Lower lobe of right lung (tissue), 2 donors: ENCODE measurements at regions not wholly inside any gene's neighbourhood (a gene's known extent, or its start where the extent isn't known, plus 50 kb on each side); places are given as distances from the start of the nearest gene placed in this dataset.

ENCODE experiments used
- ATAC-seq, 2 donors: fragments of 200-7000 bp; cut with Tn5 transposase; one replicate each; pipeline ENCODE4 v1.9.1; 2020 to 2022; ENCODE audit warnings: mild to moderate bottlenecking in 2 of 2, moderate library complexity in 2 of 2
- DNase-seq: peaks from one replicate; pipeline ENCODE4 v3.0.0-alpha.2; 2020
- H3K27ac ChIP-seq: fragments of 200-600 bp; one replicate; pipeline ENCODE4 v1.8.0; 2022
- H3K27me3 ChIP-seq: fragments of 200-600 bp; one replicate; pipeline ENCODE4 v1.8.0; 2022; ENCODE audit warnings: low read depth
- H3K36me3 ChIP-seq: fragments of 200-600 bp; one replicate; pipeline ENCODE4 v1.8.0; 2022; ENCODE audit warnings: mild to moderate bottlenecking
- H3K4me1 ChIP-seq: fragments of 200-600 bp; one replicate; pipeline ENCODE4 v1.8.0; 2022
- H3K4me3 ChIP-seq: fragments of 200-600 bp; one replicate; pipeline ENCODE4 v1.8.0; 2022; ENCODE audit warnings: mild to moderate bottlenecking
- H3K9me3 ChIP-seq: fragments of 200-600 bp; one replicate; pipeline ENCODE4 v1.8.0; 2022
- CTCF ChIP-seq: fragments of 200-600 bp; IDR thresholded peaks from one replicate; pipeline ENCODE4 v1.8.0; 2022; ENCODE audit warnings: antibody characterized with exemption, mild to moderate bottlenecking
- intact Hi-C: fragments of 100-400 bp; cut with DNase I; formaldehyde crosslinking; loops from one replicate; pipeline ENCODE4 v1.11.0; 2022
- donor health status: DM: no; HTN: yes; CAD: no; lungs with severe emphysema.

- no peak for TF ChIP-seq CTCF
- intact Hi-C loops: no loop called here
- Histone ChIP-seq H3K27ac (no peak overlapping the region), H3K27me3 (no peaks in the 10 kb centered on the region), H3K36me3 (no peaks in the 10 kb centered on the region), H3K9me3 (no peaks in the 10 kb centered on the region), H3K4me1 (no peaks in the 10 kb centered on the region), H3K4me3 (no peak overlapping the region)
- ATAC-seq (no peak), DNase-seq (no peak)
Observed at GRCh38 chrX:118205421-118206395, 89.1 kb upstream of the KLHL13 start.

GRCh38 chrX:118207831-118208453, 91.3 kb upstream of the KLHL13 start:
- DNase-seq: no peak
- no peak for TF ChIP-seq CTCF
- no peak overlapping the region for H3K27ac ChIP-seq
- H3K36me3 ChIP-seq: no peaks in the 10 kb centered on the region
- H3K4me3 ChIP-seq: no peak overlapping the region
- intact Hi-C loops: no loop called here
- no peak for ATAC-seq
- no peaks in the 10 kb centered on the region for H3K27me3 ChIP-seq
- H3K4me1 ChIP-seq: no peaks in the 10 kb centered on the region
- no peaks in the 10 kb centered on the region for H3K9me3 ChIP-seq

DNA sequence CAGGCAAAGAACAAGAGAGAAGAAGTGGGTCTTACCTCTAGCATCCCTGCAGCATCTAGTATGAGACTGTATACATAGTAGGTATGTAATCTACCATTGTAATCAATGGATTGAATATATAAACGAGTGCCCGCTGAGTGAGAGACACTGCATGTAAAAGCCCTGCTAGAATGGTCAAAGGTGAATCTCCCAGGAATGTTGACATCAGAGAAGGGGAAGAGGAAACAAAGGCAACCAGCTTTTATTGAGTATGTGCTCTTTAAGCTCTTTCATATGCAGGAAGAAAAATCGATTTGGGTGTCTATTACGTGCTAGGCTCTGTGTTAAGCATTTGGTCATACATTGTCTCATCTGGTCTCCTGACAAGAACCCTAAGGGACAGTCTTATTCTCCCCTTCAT, 91.9 kb upstream of the KLHL13 start:
- intact Hi-C loops: no loop called here
- no peaks in the 10 kb centered on the region for H3K36me3 ChIP-seq
- no peak for TF ChIP-seq CTCF
- ATAC-seq: no peak
- no peak overlapping the region for H3K4me3 ChIP-seq
- H3K27me3 ChIP-seq: no peaks in the 10 kb centered on the region
- no peak for DNase-seq
- no peaks in the 10 kb centered on the region for H3K9me3 ChIP-seq
- H3K27ac ChIP-seq: no peak overlapping the region
- no peaks in the 10 kb centered on the region for H3K4me1 ChIP-seq

GRCh38 chrX:118211891-118212816, 95.5 kb upstream of the KLHL13 start:
- no peaks in the 10 kb centered on the region for H3K4me1 ChIP-seq
- TF ChIP-seq CTCF: no peak
- H3K27ac ChIP-seq: no peak overlapping the region
- no peak overlapping the region for H3K4me3 ChIP-seq
- no peaks in the 10 kb centered on the region for H3K9me3 ChIP-seq
- intact Hi-C loops: no loop called here
- ATAC-seq (no peak), DNase-seq (no peak)
- H3K36me3 ChIP-seq: no peaks in the 10 kb centered on the region
- H3K27me3 ChIP-seq: no peaks in the 10 kb centered on the region

DNA sequence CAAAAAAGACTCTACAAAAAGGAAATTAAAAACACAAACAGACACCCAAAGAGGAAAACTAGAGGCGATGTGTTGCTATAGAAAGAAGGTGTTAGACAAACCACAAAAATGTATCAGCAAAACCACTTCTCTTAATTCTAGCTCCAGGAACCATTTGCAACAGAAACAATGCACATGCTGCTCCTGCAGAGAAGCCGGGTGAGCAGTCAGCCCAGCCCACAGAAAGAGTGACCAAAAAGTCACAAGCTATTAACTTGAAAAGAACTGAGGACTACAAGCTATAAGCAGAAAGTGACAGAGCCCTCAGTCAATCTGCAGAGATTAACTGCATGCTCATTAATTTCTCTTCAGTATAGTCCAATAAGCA, 96.2 kb upstream of the KLHL13 start:
- intact Hi-C loops: no loop called here

More for the DNA sequence above, 96.2 kb upstream of the KLHL13 start:
- H3K36me3 ChIP-seq: no peaks in the 10 kb centered on the region
- H3K27ac ChIP-seq: no peak overlapping the region
- no peak overlapping the region for H3K4me3 ChIP-seq
- H3K27me3 ChIP-seq: no peaks in the 10 kb centered on the region
- no peaks in the 10 kb centered on the region for H3K9me3 ChIP-seq
- TF ChIP-seq CTCF: no peak
- no peak for DNase-seq
- no peak for ATAC-seq
- H3K4me1 ChIP-seq: no peaks in the 10 kb centered on the region
